ENCODE measurements at regions not wholly inside any gene's neighbourhood (a gene's known extent, or its start where the extent isn't known, plus 50 kb on each side); places are given as distances from the start of the nearest gene placed in this dataset.
"Not testable (repeated sequence)": the region's sequence is repeated elsewhere in the genome, so short reads cannot be mapped to it uniquely, and the experiment has no call there.

DNA sequence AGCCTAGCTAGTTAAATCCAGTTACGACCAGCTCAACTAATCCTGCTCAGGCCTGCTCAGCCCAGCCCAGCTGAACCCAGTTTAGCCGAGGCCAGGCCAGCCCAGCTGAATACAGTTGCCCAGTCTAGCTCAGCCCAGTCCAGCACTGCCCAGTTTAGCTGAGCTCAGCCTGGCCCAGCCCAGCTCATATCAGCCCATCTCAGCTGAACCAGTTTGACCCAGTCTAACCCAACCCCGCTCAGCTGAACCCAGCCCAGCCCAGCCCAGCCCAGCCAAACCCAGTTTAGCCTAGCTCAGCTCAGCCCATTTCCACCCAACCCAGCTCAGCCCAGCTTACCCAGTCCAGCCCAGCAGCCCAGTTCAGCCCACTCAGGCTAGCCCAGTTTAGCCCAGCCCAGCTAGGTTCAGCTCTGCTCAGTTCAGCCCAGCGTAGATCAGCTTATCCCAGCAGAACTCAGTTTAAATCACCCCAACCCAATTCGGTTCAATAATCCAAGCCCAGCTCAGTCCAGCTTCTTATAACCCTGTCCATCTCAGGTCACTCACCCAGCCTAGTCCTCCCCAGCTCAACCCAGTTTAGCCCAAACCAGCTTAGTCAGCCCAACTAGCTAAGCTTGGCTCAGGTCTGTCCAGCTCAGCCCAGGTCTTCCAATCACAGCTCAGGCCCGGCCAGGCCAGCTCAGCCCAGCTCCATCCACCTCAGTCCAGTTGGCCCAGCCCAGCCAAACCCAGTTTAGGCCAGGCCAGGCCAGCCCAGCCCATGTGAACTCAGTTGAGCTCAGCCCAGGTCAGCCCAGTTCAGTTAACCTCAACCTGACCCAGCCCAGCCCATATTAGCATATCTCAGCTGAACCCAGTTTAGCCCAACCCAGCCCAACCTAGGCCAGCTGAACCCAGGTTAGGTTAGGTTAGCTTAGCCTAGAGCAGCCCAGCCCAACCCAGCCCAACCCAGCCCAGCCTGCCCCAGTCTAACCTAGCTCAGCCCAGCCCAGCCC is 76.7 kb downstream of the TMEM121 start:
- Histone ChIP-seq H3K4me1 (ENCODE audit: control insufficient read depth, insufficient read depth, low read length) (peaks cover 5% of the 10 kb centered on the region), H3K4me3 (ENCODE audit: low read length) (no peak overlapping the region), H3K27me3 (ENCODE audit: control insufficient read depth, insufficient read depth, low read length) (no peaks in the 10 kb centered on the region), H3K9me3 (ENCODE audit: control insufficient read depth, low read length) (no peaks in the 10 kb centered on the region), H3K9ac (ENCODE audit: low read length) (no peak overlapping the region), H3K36me3 (ENCODE audit: control insufficient read depth, insufficient read depth, low read length) (no peaks in the 10 kb centered on the region)

DNA sequence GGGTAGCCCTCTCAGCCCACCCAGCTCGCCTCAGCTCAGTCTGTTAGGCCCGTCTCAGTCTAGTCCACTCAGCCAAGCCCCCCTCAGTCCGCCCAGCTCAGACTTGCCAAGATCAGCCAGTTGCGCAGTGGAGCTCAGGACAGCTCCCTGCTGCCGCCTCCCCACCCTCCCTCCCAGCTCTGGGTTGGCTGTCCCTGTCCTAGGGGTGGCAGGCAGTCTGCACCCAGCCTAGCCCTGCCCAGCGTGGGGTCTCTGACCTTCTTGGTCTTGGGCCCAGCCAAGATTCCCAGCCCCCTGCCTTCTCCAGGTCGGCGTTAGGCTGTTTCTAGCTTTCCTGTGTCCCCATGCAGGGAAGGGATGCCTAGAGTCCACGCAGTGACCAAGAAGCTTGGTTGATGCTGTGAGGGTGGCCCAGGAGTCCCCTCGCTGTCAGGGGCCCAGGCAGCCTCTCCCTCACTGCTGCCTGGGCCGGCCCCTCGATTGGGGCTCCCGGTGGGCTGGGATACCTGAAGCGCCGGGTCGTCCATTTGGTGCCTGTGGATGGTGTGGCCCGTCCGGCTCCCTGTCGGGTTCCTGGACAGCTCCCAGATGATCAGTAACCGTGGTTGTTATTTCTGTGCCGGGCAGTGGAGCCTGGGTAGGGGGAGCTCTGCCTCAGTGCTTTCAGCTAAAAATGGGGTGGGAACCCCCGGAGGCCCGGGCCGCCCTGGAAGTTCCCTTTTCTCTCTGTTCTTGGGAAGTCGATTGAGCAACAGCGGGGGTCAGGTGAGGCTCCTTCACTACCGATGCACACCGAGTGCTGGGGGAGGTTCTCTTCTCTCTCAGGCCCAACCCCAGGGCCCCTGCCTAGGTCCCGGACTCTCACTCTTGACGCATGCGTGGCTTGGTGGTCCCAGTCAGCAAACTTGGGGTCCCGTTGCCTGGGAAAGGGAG is 78.4 kb downstream of the TMEM121 start:
- not testable (repeated sequence) for H3K4me1 ChIP-seq (ENCODE audit: control insufficient read depth, insufficient read depth, low read length); H3K4me3 ChIP-seq (ENCODE audit: low read length); H3K27me3 ChIP-seq (ENCODE audit: control insufficient read depth, insufficient read depth, low read length); H3K9ac ChIP-seq (ENCODE audit: low read length); H3K36me3 ChIP-seq (ENCODE audit: control insufficient read depth, insufficient read depth, low read length); H3K9me3 ChIP-seq (ENCODE audit: control insufficient read depth, low read length)

DNA sequence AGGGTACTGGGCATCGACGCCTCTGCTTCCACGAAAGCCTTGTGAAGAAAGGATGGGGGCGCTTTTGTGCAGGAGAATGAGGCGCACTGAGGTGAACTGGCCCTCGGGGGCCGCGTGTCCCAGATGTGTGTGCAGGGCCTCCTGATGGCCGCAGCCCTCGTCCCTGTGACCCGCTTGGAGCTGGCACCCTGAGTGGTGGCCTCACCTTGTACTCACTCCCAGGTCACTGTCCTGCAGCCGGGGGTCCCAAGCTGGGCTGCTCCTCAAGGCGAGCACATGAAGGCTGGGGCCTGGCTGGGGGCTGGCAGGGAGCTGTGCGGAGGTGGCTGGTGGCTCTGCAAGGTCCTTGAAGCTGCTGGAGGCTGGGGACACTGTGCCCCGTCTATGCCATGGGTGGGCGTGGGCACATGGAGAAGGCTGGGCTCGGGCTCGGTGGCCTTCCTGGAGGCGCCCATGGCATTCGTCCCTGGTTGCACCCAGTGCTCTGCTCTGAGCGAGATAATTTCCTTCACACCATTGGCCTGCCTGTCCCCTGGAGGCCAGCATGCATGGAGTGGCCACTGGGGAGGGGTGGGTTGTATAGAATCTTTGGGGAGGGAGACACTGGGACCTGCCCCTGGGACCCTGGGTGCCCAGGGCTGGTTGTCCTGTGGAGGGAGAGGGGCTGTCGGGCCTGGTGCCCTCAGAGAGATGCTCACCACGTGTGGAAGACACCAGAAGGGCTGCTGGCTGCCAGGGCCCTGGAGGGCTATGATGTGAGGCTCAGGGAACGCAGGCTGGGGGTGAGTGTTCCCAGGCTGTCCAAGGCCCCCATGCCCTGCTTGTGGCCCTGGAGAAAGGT is 79.3 kb downstream of the TMEM121 start:
- Histone ChIP-seq H3K9me3 (ENCODE audit: control insufficient read depth, low read length) (no peaks in the 10 kb centered on the region), H3K36me3 (ENCODE audit: control insufficient read depth, insufficient read depth, low read length) (no peaks in the 10 kb centered on the region), H3K27me3 (ENCODE audit: control insufficient read depth, insufficient read depth, low read length) (no peaks in the 10 kb centered on the region), H3K4me3 (ENCODE audit: low read length) (no peak overlapping the region), H3K4me1 (ENCODE audit: control insufficient read depth, insufficient read depth, low read length) (peaks cover 5% of the 10 kb centered on the region), H3K9ac (ENCODE audit: low read length) (no peak overlapping the region)

DNA sequence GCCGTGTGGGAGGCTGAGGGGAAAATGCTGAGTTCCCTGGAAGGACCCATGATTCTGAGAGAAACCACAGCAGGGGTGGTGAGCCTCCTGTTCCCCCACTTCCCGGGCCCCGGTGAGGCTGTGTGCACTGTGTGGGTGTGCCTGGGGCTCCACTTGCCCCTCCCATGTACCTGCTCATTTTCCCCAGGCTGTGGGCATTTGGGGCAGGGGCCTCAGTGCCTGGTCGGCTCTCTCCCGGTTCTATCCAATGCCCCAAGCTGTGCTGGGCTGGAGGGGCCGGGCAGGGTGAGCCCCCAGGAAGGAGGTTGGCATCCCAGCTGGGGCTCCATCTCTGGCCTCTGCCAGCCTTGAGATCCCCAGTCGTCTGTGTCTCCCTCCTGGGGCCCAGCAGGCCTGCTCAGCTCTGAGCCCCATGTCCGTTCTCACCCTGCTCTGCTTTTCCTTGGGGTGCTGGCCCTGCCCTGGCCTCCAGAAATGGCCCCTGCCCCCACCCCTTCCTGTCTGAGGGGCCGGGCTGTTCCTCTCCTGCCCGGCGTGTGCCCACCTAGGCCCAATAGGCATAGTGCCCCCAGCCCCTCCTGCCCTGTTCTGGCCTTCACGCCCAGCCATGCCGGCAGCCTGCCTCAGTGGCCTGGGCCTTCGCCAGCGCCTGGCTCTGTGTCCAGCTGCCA is 80.1 kb downstream of the TMEM121 start:
- not testable (repeated sequence) for H3K4me1 ChIP-seq (ENCODE audit: control insufficient read depth, insufficient read depth, low read length); H3K9ac ChIP-seq (ENCODE audit: low read length); H3K9me3 ChIP-seq (ENCODE audit: control insufficient read depth, low read length); H3K27me3 ChIP-seq (ENCODE audit: control insufficient read depth, insufficient read depth, low read length); H3K4me3 ChIP-seq (ENCODE audit: low read length); H3K36me3 ChIP-seq (ENCODE audit: control insufficient read depth, insufficient read depth, low read length)

DNA sequence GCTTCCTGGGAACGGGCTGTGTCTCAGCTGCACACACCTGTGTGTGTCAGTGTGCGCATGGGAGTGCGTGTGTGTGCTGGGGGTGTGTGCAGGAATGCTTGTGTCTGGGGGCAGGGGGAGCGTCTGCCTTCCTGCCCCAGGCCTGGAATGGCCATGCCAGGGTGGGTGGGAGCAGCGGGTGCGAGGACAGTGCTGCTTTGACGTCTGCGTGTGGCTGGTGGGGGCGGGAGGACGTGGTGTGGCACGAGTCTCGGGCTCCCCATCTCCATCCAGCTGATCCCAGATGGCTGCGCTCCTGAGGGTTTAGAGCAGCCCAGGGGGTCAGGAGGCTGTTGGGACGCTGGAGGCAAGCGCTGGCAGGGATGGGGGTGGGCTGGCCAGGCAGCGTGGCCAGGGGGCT is 80.6 kb downstream of the TMEM121 start:
- H3K9me3 ChIP-seq (ENCODE audit: control insufficient read depth, low read length); H3K4me1 ChIP-seq (ENCODE audit: control insufficient read depth, insufficient read depth, low read length); H3K4me3 ChIP-seq (ENCODE audit: low read length); H3K36me3 ChIP-seq (ENCODE audit: control insufficient read depth, insufficient read depth, low read length); H3K27me3 ChIP-seq (ENCODE audit: control insufficient read depth, insufficient read depth, low read length); H3K9ac ChIP-seq (ENCODE audit: low read length): not testable (repeated sequence)

DNA sequence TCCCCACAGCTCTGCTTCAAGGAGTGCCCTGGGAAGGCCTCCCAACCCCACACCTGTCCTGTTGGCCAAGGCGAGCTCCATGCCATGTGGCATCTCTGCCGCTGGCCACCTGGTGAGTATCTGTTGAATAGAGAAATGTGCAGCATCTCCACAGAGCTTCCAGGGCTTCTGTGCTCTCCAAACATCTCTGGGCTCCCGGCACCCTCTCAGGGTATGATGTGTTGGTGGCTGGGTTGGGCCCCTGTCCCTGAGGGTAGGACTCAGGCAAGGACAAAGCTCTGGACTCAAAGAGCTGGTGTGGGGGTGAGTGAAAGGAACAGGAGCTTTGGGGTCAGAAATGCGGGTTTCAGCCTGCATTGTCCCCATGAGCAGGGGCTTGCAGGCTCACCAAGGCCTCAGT is 88.6 kb downstream of the TMEM121 start:
- not testable (repeated sequence) for H3K36me3 ChIP-seq (ENCODE audit: control insufficient read depth, insufficient read depth, low read length); H3K4me1 ChIP-seq (ENCODE audit: control insufficient read depth, insufficient read depth, low read length); H3K4me3 ChIP-seq (ENCODE audit: low read length); H3K27me3 ChIP-seq (ENCODE audit: control insufficient read depth, insufficient read depth, low read length); H3K9ac ChIP-seq (ENCODE audit: low read length); H3K9me3 ChIP-seq (ENCODE audit: control insufficient read depth, low read length)

DNA sequence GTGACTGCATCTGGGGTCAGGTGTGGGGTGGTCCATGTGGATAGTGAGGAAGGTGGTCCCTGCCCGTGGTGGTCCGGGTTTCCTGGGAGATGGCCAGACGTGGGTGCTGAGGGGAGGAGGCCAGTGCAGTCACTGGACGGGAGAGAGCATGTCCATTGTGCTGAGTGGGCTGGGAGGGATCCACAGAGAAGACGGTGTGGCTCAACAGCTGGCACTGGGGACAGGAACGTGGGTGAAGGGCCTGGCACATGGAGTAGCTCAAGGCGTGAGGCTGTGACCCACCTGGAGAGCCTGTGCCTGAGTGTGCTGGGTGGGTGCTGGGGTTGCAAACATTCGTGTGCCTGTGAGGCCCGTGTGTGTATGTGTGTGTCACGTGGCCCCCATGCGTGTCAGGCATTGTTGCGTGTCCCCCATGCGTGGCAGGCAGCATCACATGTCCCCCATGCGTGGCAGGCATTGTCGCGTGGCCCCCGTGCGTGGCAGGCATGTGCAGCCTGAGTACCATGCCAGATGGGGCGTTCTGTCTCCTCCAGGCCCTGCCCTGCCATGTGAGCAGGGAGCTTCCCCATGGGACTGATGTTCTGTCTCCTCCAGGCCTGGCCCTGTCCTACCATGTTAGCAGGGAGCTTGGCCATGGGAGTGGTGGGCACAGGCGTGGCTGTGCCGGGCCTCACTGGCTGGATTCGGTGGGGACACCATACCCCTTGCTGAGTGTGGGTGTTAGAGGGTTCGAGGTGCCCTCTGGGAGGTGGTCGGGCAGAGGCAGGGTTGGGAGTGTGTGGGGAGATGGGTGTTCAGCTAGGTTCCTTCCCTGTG is 89.8 kb downstream of the TMEM121 start:
- H3K27me3 ChIP-seq (ENCODE audit: control insufficient read depth, insufficient read depth, low read length); H3K36me3 ChIP-seq (ENCODE audit: control insufficient read depth, insufficient read depth, low read length); H3K4me1 ChIP-seq (ENCODE audit: control insufficient read depth, insufficient read depth, low read length); H3K4me3 ChIP-seq (ENCODE audit: low read length); H3K9me3 ChIP-seq (ENCODE audit: control insufficient read depth, low read length); H3K9ac ChIP-seq (ENCODE audit: low read length): not testable (repeated sequence)

DNA sequence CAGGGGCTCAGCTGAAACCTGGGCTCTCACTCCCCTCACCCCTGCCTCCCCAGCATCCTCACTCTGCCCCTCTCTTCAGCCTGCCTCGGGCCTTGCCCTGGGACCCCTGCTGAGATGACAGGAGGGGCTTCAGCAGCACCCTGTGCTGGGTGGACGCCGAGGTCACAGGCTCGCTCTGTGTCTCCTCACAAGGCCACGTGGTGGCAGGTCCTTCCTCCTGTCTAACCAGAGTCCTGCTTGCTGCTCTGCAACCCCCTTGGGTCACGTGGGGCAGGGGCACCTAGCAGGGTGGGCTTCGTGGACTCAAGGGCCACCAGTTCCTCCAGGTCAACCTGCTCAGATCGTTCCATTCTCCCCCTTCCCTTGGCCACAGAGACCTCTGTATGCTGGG is 90.4 kb downstream of the TMEM121 start:
- no peaks in the 10 kb centered on the region for H3K27me3 ChIP-seq (ENCODE audit: control insufficient read depth, insufficient read depth, low read length)
- no peaks in the 10 kb centered on the region for H3K9me3 ChIP-seq (ENCODE audit: control insufficient read depth, low read length)
- no peaks in the 10 kb centered on the region for H3K36me3 ChIP-seq (ENCODE audit: control insufficient read depth, insufficient read depth, low read length)
- no peaks in the 10 kb centered on the region for H3K4me1 ChIP-seq (ENCODE audit: control insufficient read depth, insufficient read depth, low read length)
- no peak overlapping the region for H3K4me3 ChIP-seq (ENCODE audit: low read length)
- H3K9ac ChIP-seq (ENCODE audit: low read length), result no peak overlapping the region

DNA sequence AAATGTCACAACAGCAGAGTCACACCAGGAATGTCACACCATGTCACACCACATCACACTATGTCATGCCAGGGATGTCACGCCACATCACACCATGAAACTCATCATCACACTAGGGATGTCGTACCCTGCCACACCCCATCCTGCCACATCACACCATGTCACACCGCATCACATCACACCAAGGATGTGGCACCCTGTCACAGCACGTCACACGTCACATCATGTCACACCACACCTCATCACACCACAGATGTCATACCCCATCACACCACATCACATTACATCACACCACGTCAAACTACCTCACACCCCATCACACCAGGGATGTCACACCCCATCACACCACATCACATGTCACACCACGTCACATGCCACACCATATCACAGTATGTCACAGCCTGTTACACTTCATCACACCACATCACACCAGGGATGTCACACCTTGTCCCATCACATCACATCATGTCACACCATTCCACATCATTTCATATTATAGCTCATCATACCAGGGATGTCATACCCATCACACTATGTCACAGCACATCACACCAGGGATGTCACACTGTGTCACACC is 90.9 kb downstream of the TMEM121 start:
- no peak overlapping the region for H3K4me3 ChIP-seq (ENCODE audit: low read length)
- no peaks in the 10 kb centered on the region for H3K9me3 ChIP-seq (ENCODE audit: control insufficient read depth, low read length)
- H3K27me3 ChIP-seq (ENCODE audit: control insufficient read depth, insufficient read depth, low read length), result no peaks in the 10 kb centered on the region
- no peaks in the 10 kb centered on the region for H3K36me3 ChIP-seq (ENCODE audit: control insufficient read depth, insufficient read depth, low read length)
- H3K4me1 ChIP-seq (ENCODE audit: control insufficient read depth, insufficient read depth, low read length), result no peaks in the 10 kb centered on the region
- no peak overlapping the region for H3K9ac ChIP-seq (ENCODE audit: low read length)

DNA sequence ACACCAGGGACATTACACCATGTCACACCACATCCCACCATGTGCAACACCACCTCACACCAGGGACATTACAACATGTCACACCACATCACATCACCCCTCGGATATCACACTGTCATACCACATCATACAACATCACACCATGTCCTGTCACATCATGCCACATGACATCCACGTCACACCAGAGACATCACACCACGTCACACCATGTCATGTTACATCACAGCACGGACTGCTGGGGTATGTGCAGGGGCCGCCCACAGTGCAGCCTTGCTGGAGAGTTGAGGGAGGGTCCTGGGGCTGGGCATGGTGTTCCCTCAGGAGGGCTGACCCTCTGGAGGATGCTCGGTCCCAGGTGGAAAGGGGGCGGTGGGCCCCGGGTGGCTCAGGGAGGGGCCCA is 91.4 kb downstream of the TMEM121 start:
- H3K9ac ChIP-seq (ENCODE audit: low read length); H3K9me3 ChIP-seq (ENCODE audit: control insufficient read depth, low read length); H3K4me1 ChIP-seq (ENCODE audit: control insufficient read depth, insufficient read depth, low read length); H3K36me3 ChIP-seq (ENCODE audit: control insufficient read depth, insufficient read depth, low read length); H3K4me3 ChIP-seq (ENCODE audit: low read length); H3K27me3 ChIP-seq (ENCODE audit: control insufficient read depth, insufficient read depth, low read length): not testable (repeated sequence)
